ENCODE measurements at regions not wholly inside any gene's neighbourhood (a gene's known extent, or its start where the extent isn't known, plus 50 kb on each side); places are given as distances from the start of the nearest gene placed in this dataset.

- no peak for TF ChIP-seq NR0B1 (IDR thresholded peaks at IDR 0.05; ENCODE audit: partially characterized antibody)
- no peak for TF ChIP-seq MIER1 (IDR thresholded peaks at IDR 0.05; ENCODE audit: low read depth)
- TF ChIP-seq ZNF212 (CRISPR knock-in tag; IDR thresholded peaks at IDR 0.05), result no peak
- no peak for TF ChIP-seq PREB (CRISPR knock-in tag; IDR thresholded peaks at IDR 0.05)
- TF ChIP-seq ZNF146 (CRISPR knock-in tag; IDR thresholded peaks at IDR 0.05; ENCODE audit: unreplicated experiment), result no peak
- TF ChIP-seq CHD1 (IDR thresholded peaks at IDR 0.05; ENCODE audit: low read length), result no peak
- TF ChIP-seq, protein P1, sequence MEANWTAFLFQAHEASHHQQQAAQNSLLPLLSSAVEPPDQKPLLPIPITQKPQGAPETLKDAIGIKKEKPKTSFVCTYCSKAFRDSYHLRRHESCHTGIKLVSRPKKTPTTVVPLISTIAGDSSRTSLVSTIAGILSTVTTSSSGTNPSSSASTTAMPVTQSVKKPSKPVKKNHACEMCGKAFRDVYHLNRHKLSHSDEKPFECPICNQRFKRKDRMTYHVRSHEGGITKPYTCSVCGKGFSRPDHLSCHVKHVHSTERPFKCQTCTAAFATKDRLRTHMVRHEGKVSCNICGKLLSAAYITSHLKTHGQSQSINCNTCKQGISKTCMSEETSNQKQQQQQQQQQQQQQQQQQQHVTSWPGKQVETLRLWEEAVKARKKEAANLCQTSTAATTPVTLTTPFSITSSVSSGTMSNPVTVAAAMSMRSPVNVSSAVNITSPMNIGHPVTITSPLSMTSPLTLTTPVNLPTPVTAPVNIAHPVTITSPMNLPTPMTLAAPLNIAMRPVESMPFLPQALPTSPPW (CRISPR knock-in tag; IDR thresholded peaks at IDR 0.05), result peak; percentile 79
- TF ChIP-seq SOX6 (IDR thresholded peaks at IDR 0.05), result no peak
- TF ChIP-seq JUNB (CRISPR knock-in tag; conservative IDR thresholded peaks at IDR 0.05), result no peak
- no peak for TF ChIP-seq MED1 (CRISPR knock-in tag; IDR thresholded peaks at IDR 0.05; ENCODE audit: borderline replicate concordance)
- no peak for TF ChIP-seq RFX5 (IDR thresholded peaks at IDR 0.05; ENCODE audit: low read depth, low read length)
- no peak for TF ChIP-seq ZNF511 (CRISPR knock-in tag; IDR thresholded peaks at IDR 0.05)
- no peak for TF ChIP-seq MBD2 (IDR thresholded peaks at IDR 0.05; ENCODE audit: borderline replicate concordance, low read depth)
- TF ChIP-seq PHB2 (IDR thresholded peaks at IDR 0.05; ENCODE audit: low read depth), result no peak
- TF ChIP-seq ZNF143 (CRISPR knock-in tag; IDR thresholded peaks at IDR 0.05), result no peak
These were observed 80.0 kb upstream of the TOP1 start (continued) for GRCh38 chr20:40948465-40949267.

Data from K562 (cell line).